ENCODE measurements at regions not wholly inside any gene's neighbourhood (a gene's known extent, or its start where the extent isn't known, plus 50 kb on each side); places are given as distances from the start of the nearest gene placed in this dataset.

GRCh38 chr4:33189169-33189568 lies 2469.0 kb downstream of the PCDH7 start:
- ChIA-PET POLR2A (no interaction called here), CTCF (no interaction called here)

- POLR2A ChIA-PET: no interaction called here
Measured at GRCh38 chr4:33193109-33193508, 2472.9 kb downstream of the PCDH7 start.

GRCh38 chr4:33200377-33200776 lies 2480.2 kb downstream of the PCDH7 start:
- CTCF ChIA-PET: no interaction called here
- POLR2A ChIA-PET: no interaction called here

More at GRCh38 chr4:33193109-33193508, 2472.9 kb downstream of the PCDH7 start:
- CTCF ChIA-PET: no interaction called here

GRCh38 chr4:33218238-33218637 lies 2498.1 kb downstream of the PCDH7 start:
- CTCF ChIA-PET: no interaction called here
- POLR2A ChIA-PET: no interaction called here

- CTCF ChIA-PET: no interaction called here
- POLR2A ChIA-PET: no interaction called here
Measured at GRCh38 chr4:33226133-33226532, 2506.0 kb downstream of the PCDH7 start.

GRCh38 chr4:33226783-33227182 lies 2506.6 kb downstream of the PCDH7 start:
- ChIA-PET CTCF (no interaction called here), POLR2A (no interaction called here)

- CTCF ChIA-PET: no interaction called here
Measured at GRCh38 chr4:33255094-33255493, 2534.9 kb downstream of the PCDH7 start.

GRCh38 chr4:33255507-33255906 lies 2535.3 kb downstream of the PCDH7 start:
- POLR2A ChIA-PET: no interaction called here
- CTCF ChIA-PET: no interaction called here

More at GRCh38 chr4:33255094-33255493, 2534.9 kb downstream of the PCDH7 start:
- POLR2A ChIA-PET: no interaction called here

- ChIA-PET POLR2A (no interaction called here), CTCF (no interaction called here)
Measured at GRCh38 chr4:33262824-33263223, 2542.7 kb downstream of the PCDH7 start.

- ChIA-PET POLR2A (no interaction called here), CTCF (no interaction called here)
Measured at GRCh38 chr4:33268776-33269175, 2548.6 kb downstream of the PCDH7 start.

GRCh38 chr4:33270403-33270802 lies 2550.2 kb downstream of the PCDH7 start:
- ChIA-PET POLR2A (no interaction called here), CTCF (no interaction called here)

- CTCF ChIA-PET: no interaction called here
- POLR2A ChIA-PET: no interaction called here
Measured at GRCh38 chr4:33272722-33273121, 2552.6 kb downstream of the PCDH7 start.

- CTCF ChIA-PET: no interaction called here
- POLR2A ChIA-PET: no interaction called here
Measured at GRCh38 chr4:33283818-33284217, 2563.6 kb downstream of the PCDH7 start.

- ChIA-PET POLR2A (no interaction called here), CTCF (no interaction called here)
Measured at GRCh38 chr4:33296876-33297455, 2576.8 kb downstream of the PCDH7 start.

GRCh38 chr4:33302321-33302720 lies 2582.2 kb downstream of the PCDH7 start:
- ChIA-PET CTCF (no interaction called here), POLR2A (no interaction called here)

- CTCF ChIA-PET: no interaction called here
- POLR2A ChIA-PET: no interaction called here
Measured at GRCh38 chr4:33306131-33306530, 2586.0 kb downstream of the PCDH7 start.

GRCh38 chr4:33316033-33316432 lies 2595.9 kb downstream of the PCDH7 start:
- POLR2A ChIA-PET: no interaction called here
- CTCF ChIA-PET: no interaction called here

- CTCF ChIA-PET: no interaction called here
- POLR2A ChIA-PET: no interaction called here
Measured at GRCh38 chr4:33316578-33316977, 2596.4 kb downstream of the PCDH7 start.

- CTCF ChIA-PET: no interaction called here
- POLR2A ChIA-PET: no interaction called here
Measured at GRCh38 chr4:33323393-33323792, 2603.2 kb downstream of the PCDH7 start.

GRCh38 chr4:33334416-33334815 lies 2614.2 kb downstream of the PCDH7 start:
- CTCF ChIA-PET: no interaction called here
- POLR2A ChIA-PET: no interaction called here

GRCh38 chr4:33339762-33340161 lies 2619.6 kb downstream of the PCDH7 start:
- ChIA-PET POLR2A (no interaction called here), CTCF (no interaction called here)

- ChIA-PET POLR2A (no interaction called here), CTCF (no interaction called here)
Measured at GRCh38 chr4:33340168-33340567, 2620.0 kb downstream of the PCDH7 start.

GRCh38 chr4:33349376-33349775 lies 2629.2 kb downstream of the PCDH7 start:
- CTCF ChIA-PET: no interaction called here
- POLR2A ChIA-PET: no interaction called here

All from activated CD8-positive, alpha-beta memory T cell treated with anti-CD3 and anti-CD28 coated beads for 36 hours (primary cell).